ENCODE measurements at regions not wholly inside any gene's neighbourhood (a gene's known extent, or its start where the extent isn't known, plus 50 kb on each side); places are given as distances from the start of the nearest gene placed in this dataset.

DNA sequence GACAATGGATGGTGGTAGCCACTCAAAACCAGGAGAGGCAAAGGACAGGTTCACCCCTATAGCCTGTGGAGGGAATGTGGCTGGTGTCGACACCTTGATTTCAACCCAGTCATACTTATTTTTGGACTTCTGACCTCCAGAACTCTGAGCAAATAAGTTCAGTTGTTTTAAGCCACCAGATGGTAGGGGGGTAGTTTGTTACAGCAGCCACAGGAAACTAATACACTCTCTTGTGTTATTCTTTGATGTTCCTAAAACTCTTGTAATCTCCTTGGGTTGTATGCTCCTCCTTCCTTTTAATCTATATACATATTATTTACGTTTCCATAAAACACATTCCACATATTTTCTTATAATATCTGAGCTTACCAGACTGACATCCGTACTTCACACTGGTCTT lies 65.9 kb downstream of the ZBTB18 start:
- CTCF ChIA-PET: no interaction called here
- Histone ChIP-seq H3K36me3 (ENCODE audit: control insufficient read depth in 2 of 3, insufficient read depth in 3 of 3, low read length in 3 of 3) (no peaks in the 10 kb centered on the region), H3K4me1 (ENCODE audit: control insufficient read depth in 2 of 2, insufficient read depth in 2 of 2, low read length in 2 of 2) (no peaks in the 10 kb centered on the region), H3K27ac (ENCODE audit: low read depth, low read length) (no peak overlapping the region), H3K9me3 (ENCODE audit: control insufficient read depth in 2 of 3, low read length in 3 of 3) (no peaks in the 10 kb centered on the region), H3K27me3 (ENCODE audit: control insufficient read depth in 2 of 2, insufficient read depth in 2 of 2, low read length in 2 of 2) (no peaks in the 10 kb centered on the region), H3K4me3 (ENCODE audit: low read length) (no peak overlapping the region)
- Mint-ChIP-seq H3K4me1 (peaks cover 0 to 2% (median 0%) of the 10 kb centered on the region in 7 donors), H3K4me3 (no peak overlapping the region), H3K9me3 (peaks cover 0 to 5% (median 0%) of the 10 kb centered on the region in 11 donors), H3K36me3 (no peaks in the 10 kb centered on the region), H3K27me3 (peaks cover 0 to 16% (median 7%) of the 10 kb centered on the region in 5 donors), H3K27ac (no peak overlapping the region)
- DNase-seq (no peak), ATAC-seq (no peak)
- POLR2A ChIA-PET: no interaction called here
- intact Hi-C loops (cut with micrococcal nuclease): loop anchor here in 1 of 2 donors (10.0 kb wide), 2 partner anchors 132 to 372 kb away; no protein-coding TSS in a partner anchor

DNA sequence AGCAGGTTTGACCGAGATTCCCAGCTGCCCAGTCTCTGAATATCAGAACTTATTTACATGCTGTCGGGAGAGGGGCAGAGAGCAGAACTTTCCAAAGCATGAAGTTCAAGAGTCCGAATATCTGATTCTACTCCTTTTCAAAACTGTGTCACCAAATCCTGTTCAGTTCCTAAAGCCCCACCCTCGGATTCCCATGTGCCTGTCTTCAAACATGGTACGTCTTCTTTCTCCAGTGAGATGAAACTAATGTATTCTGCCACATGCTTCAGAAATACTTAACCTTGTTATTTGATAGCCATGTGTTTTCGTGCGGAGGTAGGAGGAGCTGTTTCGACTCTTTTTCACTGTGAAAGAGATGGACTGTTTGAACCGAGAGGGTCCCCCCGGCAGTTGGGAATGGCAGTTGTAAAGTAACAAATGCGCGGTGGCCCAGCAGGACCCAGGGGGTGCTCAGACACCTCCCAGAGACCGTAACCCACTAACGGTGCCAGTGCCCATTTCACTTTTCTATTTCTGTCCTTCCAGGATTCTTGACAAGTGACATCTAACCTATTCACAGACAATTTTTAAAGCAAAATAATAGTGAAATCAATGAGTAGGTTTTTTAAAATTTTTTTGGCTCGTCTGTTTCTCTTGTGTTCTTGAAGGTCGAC lies 67.2 kb downstream of the ZBTB18 start:
- ChIA-PET CTCF (no interaction called here), POLR2A (no interaction called here)
- Mint-ChIP-seq H3K4me3 (no peak overlapping the region), H3K4me1 (peaks cover 0 to 2% (median 0%) of the 10 kb centered on the region in 7 donors), H3K36me3 (no peaks in the 10 kb centered on the region), H3K27me3 (peaks cover 0 to 16% (median 7%) of the 10 kb centered on the region in 5 donors), H3K27ac (peak overlapping the region in 1 of 9 donors; percentile 10), H3K9me3 (peaks cover 0 to 5% (median 0%) of the 10 kb centered on the region in 11 donors)
- no peak for DNase-seq
- Histone ChIP-seq H3K4me3 (ENCODE audit: low read length) (no peak overlapping the region), H3K36me3 (ENCODE audit: control insufficient read depth in 2 of 3, insufficient read depth in 3 of 3, low read length in 3 of 3) (no peaks in the 10 kb centered on the region), H3K27ac (ENCODE audit: low read depth, low read length) (no peak overlapping the region), H3K4me1 (ENCODE audit: control insufficient read depth in 2 of 2, insufficient read depth in 2 of 2, low read length in 2 of 2) (no peaks in the 10 kb centered on the region), H3K27me3 (ENCODE audit: control insufficient read depth in 2 of 2, insufficient read depth in 2 of 2, low read length in 2 of 2) (no peaks in the 10 kb centered on the region), H3K9me3 (ENCODE audit: control insufficient read depth in 2 of 3, low read length in 3 of 3) (no peaks in the 10 kb centered on the region)
- no peak for ATAC-seq
- intact Hi-C loops (cut with micrococcal nuclease): loop anchor here in 1 of 2 donors (10.0 kb wide), 2 partner anchors 133 to 373 kb away; no protein-coding TSS in a partner anchor

DNA sequence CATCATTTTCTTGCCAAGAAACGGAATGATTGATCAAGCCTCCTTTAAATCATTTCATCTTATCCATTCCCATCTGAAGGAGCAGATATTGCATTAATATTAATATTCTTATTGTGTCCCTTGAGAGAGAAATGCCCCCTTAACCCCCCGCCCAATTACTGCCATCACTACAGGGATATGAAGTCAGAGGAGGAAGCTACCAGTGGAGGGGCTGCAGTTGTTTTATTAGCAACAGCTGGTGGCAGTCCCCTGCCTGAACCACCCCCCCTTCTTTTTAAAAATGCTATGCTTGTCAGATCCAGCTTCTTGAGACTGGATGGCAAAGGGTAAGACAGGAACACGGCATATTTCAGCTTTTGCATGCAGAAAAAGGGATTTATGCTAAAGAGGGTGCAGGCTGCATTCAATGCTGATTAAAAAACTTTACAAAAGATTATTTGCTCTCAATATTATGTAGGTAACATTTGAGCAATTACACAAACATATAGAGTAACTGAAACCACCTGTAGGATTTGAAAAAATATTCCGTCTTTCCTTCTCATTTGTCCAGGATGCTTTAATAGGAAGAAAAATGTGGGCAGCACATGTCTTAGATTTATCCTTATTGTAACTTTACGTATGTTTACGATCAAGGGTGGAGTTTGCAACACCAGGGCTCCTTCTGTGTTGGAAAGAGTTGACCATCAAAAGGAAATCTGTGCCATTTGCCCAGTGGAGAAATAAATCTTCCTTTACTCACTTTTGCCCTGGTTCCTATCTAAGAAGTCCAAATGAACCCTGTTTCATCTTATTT lies 77.7 kb downstream of the ZBTB18 start:
- ChIA-PET CTCF (no interaction called here), POLR2A (interaction anchor here (0.8 kb wide), 1 partner anchor 60 kb away, joined by 3 read pairs; no protein-coding TSS in a partner anchor)

DNA sequence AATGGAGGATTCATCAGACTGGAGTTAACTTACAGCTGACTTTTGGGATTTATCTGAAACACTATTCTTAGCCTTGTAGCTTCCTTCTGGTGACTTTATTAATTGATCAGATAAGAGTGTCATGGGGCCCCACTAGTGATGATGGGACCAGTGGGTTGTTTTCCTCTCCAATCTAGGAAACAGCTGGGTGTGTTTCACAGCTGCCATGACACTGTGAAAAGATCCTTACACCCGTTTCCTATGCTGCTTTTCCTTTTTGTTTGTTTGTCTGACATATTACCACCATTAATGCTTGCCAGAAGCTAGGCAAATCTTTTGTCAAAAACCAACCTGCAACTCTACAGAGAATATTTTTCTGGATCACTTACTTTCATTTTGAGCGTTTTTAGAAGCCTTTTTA lies 86.2 kb downstream of the ZBTB18 start:
- Mint-ChIP-seq H3K27ac (no peak overlapping the region), H3K9me3 (peaks cover 0 to 8% (median 0%) of the 10 kb centered on the region in 11 donors), H3K4me1 (peaks cover 9 to 13% (median 12%) of the 10 kb centered on the region in 7 donors), H3K4me3 (peak overlapping the region; percentile 67 to 89 (median 78)), H3K27me3 (peaks cover 0 to 35% (median 12%) of the 10 kb centered on the region in 5 donors), H3K36me3 (no peaks in the 10 kb centered on the region)
- H3K4me3 ChIP-seq (ENCODE audit: low read length): peak overlapping the region; percentile 34
- no peak for DNase-seq
- no peaks in the 10 kb centered on the region for H3K4me1 ChIP-seq (ENCODE audit: control insufficient read depth in 2 of 2, insufficient read depth in 2 of 2, low read length in 2 of 2)
- no peaks in the 10 kb centered on the region for H3K27me3 ChIP-seq (ENCODE audit: control insufficient read depth in 2 of 2, insufficient read depth in 2 of 2, low read length in 2 of 2)
- intact Hi-C loops (cut with micrococcal nuclease): loop anchor here in 1 of 2 donors (1.0 to 10.0 kb wide), 2 partner anchors 62 to 108 kb away; no protein-coding TSS in a partner anchor
- no peaks in the 10 kb centered on the region for H3K36me3 ChIP-seq (ENCODE audit: control insufficient read depth in 2 of 3, insufficient read depth in 3 of 3, low read length in 3 of 3)
- POLR2A ChIA-PET: interaction anchor here (1.9 kb wide), 1 partner anchor 63 kb away, joined by 12 read pairs; no protein-coding TSS in a partner anchor
- no peaks in the 10 kb centered on the region for H3K9me3 ChIP-seq (ENCODE audit: control insufficient read depth in 2 of 3, low read length in 3 of 3)
- ATAC-seq: no peak
- H3K27ac ChIP-seq (ENCODE audit: low read depth, low read length): no peak overlapping the region
- CTCF ChIA-PET: no interaction called here

More for the DNA sequence above, 77.7 kb downstream of the ZBTB18 start:
- no peak for DNase-seq
- Mint-ChIP-seq H3K36me3 (peaks cover 0 to 4% (median 0%) of the 10 kb centered on the region in 5 donors), H3K27me3 (peaks cover 0 to 21% (median 0%) of the 10 kb centered on the region in 5 donors), H3K9me3 (peaks cover 0 to 7% (median 0%) of the 10 kb centered on the region in 11 donors), H3K27ac (no peak overlapping the region), H3K4me3 (no peak overlapping the region), H3K4me1 (peaks cover 0 to 15% (median 4%) of the 10 kb centered on the region in 7 donors)
- H3K27me3 ChIP-seq (ENCODE audit: control insufficient read depth in 2 of 2, insufficient read depth in 2 of 2, low read length in 2 of 2): no peaks in the 10 kb centered on the region
- no peaks in the 10 kb centered on the region for H3K36me3 ChIP-seq (ENCODE audit: control insufficient read depth in 2 of 3, insufficient read depth in 3 of 3, low read length in 3 of 3)
- no peaks in the 10 kb centered on the region for H3K9me3 ChIP-seq (ENCODE audit: control insufficient read depth in 2 of 3, low read length in 3 of 3)
- H3K4me3 ChIP-seq (ENCODE audit: low read length): no peak overlapping the region
- intact Hi-C loops (cut with micrococcal nuclease): no loop called here
- H3K4me1 ChIP-seq (ENCODE audit: control insufficient read depth in 2 of 2, insufficient read depth in 2 of 2, low read length in 2 of 2): no peaks in the 10 kb centered on the region
- ATAC-seq: no peak
- no peak overlapping the region for H3K27ac ChIP-seq (ENCODE audit: low read depth, low read length)

DNA sequence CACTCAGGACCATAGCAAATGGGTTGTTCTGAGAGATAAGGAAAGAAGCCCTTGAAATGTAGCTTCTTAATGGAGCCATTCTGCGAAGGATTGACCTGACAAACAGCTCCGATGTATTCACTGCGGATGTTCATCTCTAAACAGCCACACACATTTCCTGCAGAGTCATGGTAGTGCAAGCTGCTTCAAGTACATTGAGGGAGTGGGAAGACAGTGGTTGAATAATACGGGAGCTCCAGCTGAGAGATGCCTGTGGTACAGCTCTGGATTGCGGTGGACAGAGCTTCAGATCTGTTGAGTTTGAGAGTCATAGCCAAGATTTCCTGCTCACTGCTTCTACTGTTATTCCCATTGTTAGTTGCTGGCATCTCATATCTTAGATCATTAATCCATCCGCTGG lies 86.6 kb downstream of the ZBTB18 start:
- Histone ChIP-seq H3K27ac (ENCODE audit: low read depth, low read length) (no peak overlapping the region), H3K9me3 (ENCODE audit: control insufficient read depth in 2 of 3, low read length in 3 of 3) (no peaks in the 10 kb centered on the region), H3K4me3 (ENCODE audit: low read length) (peak overlapping the region; percentile 34), H3K27me3 (ENCODE audit: control insufficient read depth in 2 of 2, insufficient read depth in 2 of 2, low read length in 2 of 2) (no peaks in the 10 kb centered on the region), H3K36me3 (ENCODE audit: control insufficient read depth in 2 of 3, insufficient read depth in 3 of 3, low read length in 3 of 3) (no peaks in the 10 kb centered on the region), H3K4me1 (ENCODE audit: control insufficient read depth in 2 of 2, insufficient read depth in 2 of 2, low read length in 2 of 2) (no peaks in the 10 kb centered on the region)
- DNase-seq: peak in 1 of 9 donors; percentile 21
- Mint-ChIP-seq H3K4me1 (peaks cover 9 to 13% (median 12%) of the 10 kb centered on the region in 7 donors), H3K4me3 (peak overlapping the region; percentile 67 to 89 (median 78)), H3K27me3 (peaks cover 0 to 30% (median 12%) of the 10 kb centered on the region in 5 donors), H3K9me3 (peaks cover 0 to 4% (median 0%) of the 10 kb centered on the region in 11 donors), H3K36me3 (no peaks in the 10 kb centered on the region), H3K27ac (no peak overlapping the region)
- ATAC-seq: peak; percentile 32
- intact Hi-C loops (cut with micrococcal nuclease): loop anchor here in 1 of 2 donors (1.0 to 10.0 kb wide), 2 partner anchors 62 to 107 kb away; no protein-coding TSS in a partner anchor
- ChIA-PET CTCF (no interaction called here), POLR2A (interaction anchor here (0.7 to 1.9 kb wide), 2 partner anchors 63 to 90 kb away, joined by 4 to 12 read pairs; no protein-coding TSS in a partner anchor)

DNA sequence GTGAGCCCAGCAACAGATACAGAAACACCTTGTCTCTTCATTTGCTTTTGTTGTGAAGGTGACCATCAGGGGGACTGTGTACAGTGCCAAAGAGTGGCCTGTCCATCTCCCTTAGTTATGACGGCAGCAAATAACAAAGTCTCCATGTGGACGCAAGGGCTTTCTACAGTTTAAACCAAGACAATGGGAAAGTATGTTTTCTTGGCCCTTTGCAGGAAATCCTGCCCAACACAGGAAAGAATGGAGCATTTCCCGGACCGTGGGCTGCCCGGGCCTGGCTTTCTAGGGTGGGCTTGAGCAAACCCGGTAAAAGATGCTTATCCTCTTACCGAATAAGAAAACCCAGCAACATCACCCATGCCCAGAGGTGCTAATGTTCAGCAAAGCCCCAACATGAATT lies 87.3 kb downstream of the ZBTB18 start:
- Mint-ChIP-seq H3K4me1 (peaks cover 9 to 13% (median 12%) of the 10 kb centered on the region in 7 donors), H3K36me3 (no peaks in the 10 kb centered on the region), H3K4me3 (peak overlapping the region in 4 of 10 donors; percentile 75 to 81 (median 78)), H3K9me3 (peaks cover 0 to 3% (median 0%) of the 10 kb centered on the region in 11 donors), H3K27me3 (peaks cover 0 to 27% (median 12%) of the 10 kb centered on the region in 5 donors), H3K27ac (no peak overlapping the region)
- intact Hi-C loops (cut with micrococcal nuclease): loop anchor here in 1 of 2 donors (10.0 kb wide), 1 partner anchor 106 kb away; no protein-coding TSS in a partner anchor
- ChIA-PET CTCF (no interaction called here), POLR2A (interaction anchor here (0.7 to 1.9 kb wide), 2 partner anchors 64 to 91 kb away, joined by 4 to 12 read pairs; no protein-coding TSS in a partner anchor)
- no peak for ATAC-seq
- Histone ChIP-seq H3K9me3 (ENCODE audit: control insufficient read depth in 2 of 3, low read length in 3 of 3) (no peaks in the 10 kb centered on the region), H3K27me3 (ENCODE audit: control insufficient read depth in 2 of 2, insufficient read depth in 2 of 2, low read length in 2 of 2) (no peaks in the 10 kb centered on the region), H3K27ac (ENCODE audit: low read depth, low read length) (no peak overlapping the region), H3K36me3 (ENCODE audit: control insufficient read depth in 2 of 3, insufficient read depth in 3 of 3, low read length in 3 of 3) (no peaks in the 10 kb centered on the region), H3K4me1 (ENCODE audit: control insufficient read depth in 2 of 2, insufficient read depth in 2 of 2, low read length in 2 of 2) (no peaks in the 10 kb centered on the region), H3K4me3 (ENCODE audit: low read length) (no peak overlapping the region)
- DNase-seq: no peak
